ENCODE measurements at regions not wholly inside any gene's neighbourhood (a gene's known extent, or its start where the extent isn't known, plus 50 kb on each side); places are given as distances from the start of the nearest gene placed in this dataset.

GRCh38 chr2:7502336-7502735, 585.1 kb downstream of the RNF144A start:
- no peak for TF ChIP-seq EZH2 (IDR thresholded peaks at IDR 0.05; ENCODE audit: insufficient read depth, poor library complexity, severe bottlenecking)
- no peak for TF ChIP-seq EZH2phosphoT487 (IDR thresholded peaks at IDR 0.05; ENCODE audit: insufficient read depth, low read depth)

Data from GM23248 (cell line).